Cerebellar cortex (tissue), 1 donor: ENCODE measurements at regions not wholly inside any gene's neighbourhood (a gene's known extent, or its start where the extent isn't known, plus 50 kb on each side); places are given as distances from the start of the nearest gene placed in this dataset.
"Not testable (repeated sequence)": the region's sequence is repeated elsewhere in the genome, so short reads cannot be mapped to it uniquely, and the experiment has no call there.

Experiments
- DNase-seq: peaks from one replicate; pipeline ENCODE4 v3.0.0-alpha.2; 2015; ENCODE audit warnings: low spot score

- no peak for DNase-seq
These were observed 51.2 kb upstream of the THRB start for GRCh38 chr3:24545887-24546286.

- no peak for DNase-seq
These were observed 53.6 kb upstream of the THRB start for GRCh38 chr3:24548278-24548677.

- no peak for DNase-seq
These were observed 55.9 kb upstream of the THRB start for GRCh38 chr3:24550588-24550987.

GRCh38 chr3:24551626-24552025, 57.0 kb upstream of the THRB start:
- DNase-seq = no peak

- no peak for DNase-seq
These were observed 68.2 kb upstream of the THRB start for GRCh38 chr3:24562895-24563294.

GRCh38 chr3:24565053-24565452, 70.4 kb upstream of the THRB start:
- DNase-seq = no peak

- no peak for DNase-seq
These were observed 71.0 kb upstream of the THRB start for GRCh38 chr3:24565656-24566055.

GRCh38 chr3:24566927-24567326, 72.3 kb upstream of the THRB start:
- DNase-seq = no peak

GRCh38 chr3:24572409-24572808, 77.8 kb upstream of the THRB start:
- DNase-seq = not testable (repeated sequence)

GRCh38 chr3:24573576-24573975, 78.9 kb upstream of the THRB start:
- DNase-seq = no peak

GRCh38 chr3:24578324-24578723, 83.7 kb upstream of the THRB start:
- no peak for DNase-seq

- DNase-seq = no peak
These were observed 84.3 kb upstream of the THRB start for GRCh38 chr3:24578951-24579421.

GRCh38 chr3:24582431-24583403, 88.1 kb upstream of the THRB start:
- no peak for DNase-seq

GRCh38 chr3:24586920-24587319, 92.3 kb upstream of the THRB start:
- no peak for DNase-seq

GRCh38 chr3:24588629-24589512, 94.2 kb upstream of the THRB start:
- no peak for DNase-seq

GRCh38 chr3:24589513-24589851, 94.8 kb upstream of the THRB start:
- no peak for DNase-seq

- DNase-seq = no peak
These were observed 95.6 kb upstream of the THRB start for GRCh38 chr3:24589931-24590880.

- DNase-seq = no peak
These were observed 96.5 kb upstream of the THRB start for GRCh38 chr3:24591191-24591590.

- no peak for DNase-seq
These were observed 97.3 kb upstream of the THRB start for GRCh38 chr3:24591661-24592555.

- no peak for DNase-seq
These were observed 99.5 kb upstream of the THRB start for GRCh38 chr3:24594161-24594560.

GRCh38 chr3:24595796-24596195, 101.1 kb upstream of the THRB start:
- DNase-seq = no peak
